Brain microvascular endothelial cell (primary cell): ENCODE measurements at regions not wholly inside any gene's neighbourhood (a gene's known extent, or its start where the extent isn't known, plus 50 kb on each side); places are given as distances from the start of the nearest gene placed in this dataset.

ENCODE experiments used
- DNase-seq: peaks from one replicate; pipeline ENCODE4 v3.0.0-alpha.2; 2020
- H3K27ac ChIP-seq: fragments of 250-450 bp; sonication (Bioruptor Pico); 2 replicates; pipeline ENCODE4 v1.5.1; 2020; ENCODE audit warnings: mild to moderate bottlenecking, moderate library complexity
- H3K27me3 ChIP-seq: fragments of 250-450 bp; sonication (Bioruptor Pico); replicated peaks from 2 replicates; pipeline ENCODE4 v1.5.1; 2020; ENCODE audit warnings: mild to moderate bottlenecking
- H3K36me3 ChIP-seq: fragments of 250-450 bp; sonication (Bioruptor Pico); replicated peaks from 2 replicates; pipeline ENCODE4 v1.5.1; 2020; ENCODE audit warnings: mild to moderate bottlenecking
- H3K4me3 ChIP-seq: 2 replicates; pipeline ENCODE4 v1.5.1; 2011; ENCODE audit warnings: low read depth, mild to moderate bottlenecking, control low read depth, low read length, moderate library complexity
- in situ Hi-C: cut with HindIII; loops from 2 replicates; pipeline ENCODE4 v1.10.0; 2017; ENCODE audit warnings: low sequenced_read_pairs, low pct_ligation_motif_present
- TF ChIP-seq, protein P1 (sequence below): IDR thresholded peaks from 2 replicates; pipeline ENCODE4 v1.5.1; 2011; ENCODE audit warnings: low read depth, mild to moderate bottlenecking, moderate library complexity, low read length, control low read depth, inconsistent platforms; ENCODE audit errors: missing control alignments

DNA sequence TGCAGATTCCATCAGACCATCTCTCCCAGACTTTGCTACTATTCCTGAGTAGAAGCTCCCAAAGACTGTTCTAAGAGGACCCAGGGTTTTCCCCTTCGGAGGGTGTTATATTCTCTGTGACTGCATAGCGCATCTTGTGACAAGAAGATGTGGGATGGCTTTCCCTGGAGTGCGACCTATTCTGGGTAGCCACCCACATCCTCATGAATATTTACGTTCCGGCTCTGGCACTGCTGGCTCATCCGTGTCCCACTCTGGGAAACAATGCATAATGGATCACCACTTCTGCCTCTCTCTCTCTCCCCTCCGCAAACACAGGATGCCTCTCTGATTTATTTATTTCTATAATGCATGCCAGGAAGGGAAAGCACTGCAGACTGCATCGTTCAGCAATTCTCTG lies 166.1 kb downstream of the PYDC2 start:
- Histone ChIP-seq H3K27ac (no peak overlapping the region), H3K36me3 (no peaks in the 10 kb centered on the region), H3K27me3 (no peaks in the 10 kb centered on the region), H3K4me3 (no peak overlapping the region)
- DNase-seq, result no peak
- in situ Hi-C loops, result no loop called here
- TF ChIP-seq, protein P1, sequence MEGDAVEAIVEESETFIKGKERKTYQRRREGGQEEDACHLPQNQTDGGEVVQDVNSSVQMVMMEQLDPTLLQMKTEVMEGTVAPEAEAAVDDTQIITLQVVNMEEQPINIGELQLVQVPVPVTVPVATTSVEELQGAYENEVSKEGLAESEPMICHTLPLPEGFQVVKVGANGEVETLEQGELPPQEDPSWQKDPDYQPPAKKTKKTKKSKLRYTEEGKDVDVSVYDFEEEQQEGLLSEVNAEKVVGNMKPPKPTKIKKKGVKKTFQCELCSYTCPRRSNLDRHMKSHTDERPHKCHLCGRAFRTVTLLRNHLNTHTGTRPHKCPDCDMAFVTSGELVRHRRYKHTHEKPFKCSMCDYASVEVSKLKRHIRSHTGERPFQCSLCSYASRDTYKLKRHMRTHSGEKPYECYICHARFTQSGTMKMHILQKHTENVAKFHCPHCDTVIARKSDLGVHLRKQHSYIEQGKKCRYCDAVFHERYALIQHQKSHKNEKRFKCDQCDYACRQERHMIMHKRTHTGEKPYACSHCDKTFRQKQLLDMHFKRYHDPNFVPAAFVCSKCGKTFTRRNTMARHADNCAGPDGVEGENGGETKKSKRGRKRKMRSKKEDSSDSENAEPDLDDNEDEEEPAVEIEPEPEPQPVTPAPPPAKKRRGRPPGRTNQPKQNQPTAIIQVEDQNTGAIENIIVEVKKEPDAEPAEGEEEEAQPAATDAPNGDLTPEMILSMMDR, result no peak

GRCh38 chr3:191628571-191628970 lies 167.6 kb downstream of the PYDC2 start:
- TF ChIP-seq, protein P1, result no peak
- H3K36me3 ChIP-seq, result no peaks in the 10 kb centered on the region
- in situ Hi-C loops, result no loop called here
- H3K27ac ChIP-seq, result no peak overlapping the region
- H3K4me3 ChIP-seq, result no peak overlapping the region
- no peaks in the 10 kb centered on the region for H3K27me3 ChIP-seq
- DNase-seq, result no peak

DNA sequence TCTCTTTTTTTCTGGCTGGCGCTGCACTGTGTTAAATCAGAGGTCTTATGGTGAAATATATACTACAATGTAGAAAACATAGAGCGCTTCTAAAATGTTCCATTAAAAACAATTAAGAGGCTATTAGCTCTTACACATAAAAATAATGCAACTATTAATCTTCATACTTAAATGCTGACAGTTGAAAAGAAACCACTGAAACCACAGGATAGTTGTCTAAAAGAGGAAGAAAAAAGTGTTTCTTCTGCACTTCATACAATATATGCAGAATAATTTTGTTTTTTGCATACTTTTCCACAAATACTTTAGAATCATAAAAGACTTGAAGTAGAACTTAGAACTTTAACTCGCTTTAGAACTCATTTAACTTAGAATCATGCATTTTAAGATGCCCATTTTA lies 170.5 kb downstream of the PYDC2 start:
- Histone ChIP-seq H3K27ac (no peak overlapping the region), H3K27me3 (no peaks in the 10 kb centered on the region), H3K36me3 (no peaks in the 10 kb centered on the region), H3K4me3 (no peak overlapping the region)
- TF ChIP-seq, protein P1, result no peak
- DNase-seq, result no peak
- in situ Hi-C loops, result no loop called here

DNA sequence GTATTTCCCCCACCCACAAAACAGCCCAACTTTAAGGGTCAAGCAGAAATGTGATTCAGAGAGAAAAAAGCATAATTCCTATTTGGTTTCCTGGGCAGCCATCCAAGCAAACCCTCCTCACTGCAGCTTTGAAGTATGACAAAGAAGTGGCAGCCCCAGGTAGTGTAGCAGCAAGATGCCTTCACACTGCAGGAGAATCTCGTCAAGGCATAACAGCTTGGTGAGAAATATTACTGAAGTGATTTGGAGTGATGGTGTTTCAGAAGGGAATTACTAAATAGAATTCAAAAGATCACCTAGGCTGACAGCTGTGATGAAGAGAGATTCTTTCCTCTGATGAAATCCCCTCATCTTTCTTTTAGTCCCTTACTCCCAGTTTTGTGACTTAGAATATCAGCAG lies 173.9 kb downstream of the PYDC2 start:
- in situ Hi-C loops, result no loop called here

DNA sequence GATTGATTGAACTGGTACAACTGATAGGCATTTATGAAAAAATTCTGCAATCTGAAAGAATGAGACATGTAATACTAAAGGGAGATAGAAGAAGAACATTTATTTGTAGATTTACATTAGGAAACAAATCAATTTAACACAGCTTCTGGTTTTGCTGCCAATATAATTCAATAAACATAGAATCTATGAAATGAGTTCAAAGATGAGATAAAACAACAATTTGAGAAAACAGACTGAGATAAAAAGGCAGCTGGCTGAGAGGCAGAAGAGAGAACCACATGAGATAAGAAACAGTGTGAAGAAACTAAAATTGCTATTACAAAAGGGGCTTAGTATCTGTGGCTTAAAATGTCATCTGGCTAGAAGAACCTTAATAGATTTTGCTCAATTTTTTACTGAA lies 176.6 kb downstream of the PYDC2 start:
- TF ChIP-seq, protein P1, result no peak
- Histone ChIP-seq H3K27me3 (no peaks in the 10 kb centered on the region), H3K4me3 (no peak overlapping the region), H3K36me3 (no peaks in the 10 kb centered on the region), H3K27ac (no peak overlapping the region)
- DNase-seq, result no peak
- in situ Hi-C loops, result no loop called here

More for the DNA sequence above, 173.9 kb downstream of the PYDC2 start:
- DNase-seq, result no peak
- Histone ChIP-seq H3K27ac (no peak overlapping the region), H3K27me3 (no peaks in the 10 kb centered on the region), H3K36me3 (no peaks in the 10 kb centered on the region), H3K4me3 (no peak overlapping the region)
- TF ChIP-seq, protein P1, result no peak

GRCh38 chr3:191641789-191642188 lies 180.8 kb downstream of the PYDC2 start:
- no peak overlapping the region for H3K27ac ChIP-seq
- no peak for DNase-seq
- TF ChIP-seq, protein P1, result no peak
- no peaks in the 10 kb centered on the region for H3K27me3 ChIP-seq
- H3K36me3 ChIP-seq, result no peaks in the 10 kb centered on the region
- H3K4me3 ChIP-seq, result no peak overlapping the region
- in situ Hi-C loops, result no loop called here
